ENCODE measurements at regions not wholly inside any gene's neighbourhood (a gene's known extent, or its start where the extent isn't known, plus 50 kb on each side); places are given as distances from the start of the nearest gene placed in this dataset.

DNA sequence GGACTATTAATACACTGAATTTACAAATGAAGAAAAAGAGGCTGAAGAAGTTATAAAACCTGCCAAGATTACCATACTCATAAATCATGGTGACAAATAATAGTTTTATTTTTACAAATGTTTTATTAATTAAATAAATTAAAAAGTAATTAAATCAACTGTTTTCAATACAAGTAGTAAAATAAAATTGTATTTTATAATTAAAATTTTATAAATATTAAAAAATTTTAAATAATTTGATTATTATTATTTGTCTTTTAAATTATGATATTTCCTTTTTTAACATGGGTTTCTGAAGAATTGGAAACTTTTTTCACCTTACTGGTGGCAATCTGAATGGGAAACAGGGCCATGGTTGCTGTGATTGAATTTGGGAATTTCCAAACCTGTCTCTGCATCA is 177.3 kb upstream of the TSHZ2 start:
- no peaks in the 10 kb centered on the region for H3K36me3 ChIP-seq
- DNase-seq (ENCODE audit: low read depth in 1 of 2, low spot score in 1 of 2): no peak
- H3K4me3 ChIP-seq: no peak overlapping the region
- no peaks in the 10 kb centered on the region for H3K27me3 ChIP-seq
- H3K27ac ChIP-seq: no peak overlapping the region
- TF ChIP-seq, protein P1, sequence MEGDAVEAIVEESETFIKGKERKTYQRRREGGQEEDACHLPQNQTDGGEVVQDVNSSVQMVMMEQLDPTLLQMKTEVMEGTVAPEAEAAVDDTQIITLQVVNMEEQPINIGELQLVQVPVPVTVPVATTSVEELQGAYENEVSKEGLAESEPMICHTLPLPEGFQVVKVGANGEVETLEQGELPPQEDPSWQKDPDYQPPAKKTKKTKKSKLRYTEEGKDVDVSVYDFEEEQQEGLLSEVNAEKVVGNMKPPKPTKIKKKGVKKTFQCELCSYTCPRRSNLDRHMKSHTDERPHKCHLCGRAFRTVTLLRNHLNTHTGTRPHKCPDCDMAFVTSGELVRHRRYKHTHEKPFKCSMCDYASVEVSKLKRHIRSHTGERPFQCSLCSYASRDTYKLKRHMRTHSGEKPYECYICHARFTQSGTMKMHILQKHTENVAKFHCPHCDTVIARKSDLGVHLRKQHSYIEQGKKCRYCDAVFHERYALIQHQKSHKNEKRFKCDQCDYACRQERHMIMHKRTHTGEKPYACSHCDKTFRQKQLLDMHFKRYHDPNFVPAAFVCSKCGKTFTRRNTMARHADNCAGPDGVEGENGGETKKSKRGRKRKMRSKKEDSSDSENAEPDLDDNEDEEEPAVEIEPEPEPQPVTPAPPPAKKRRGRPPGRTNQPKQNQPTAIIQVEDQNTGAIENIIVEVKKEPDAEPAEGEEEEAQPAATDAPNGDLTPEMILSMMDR (IDR thresholded peaks at IDR 0.05; ENCODE audit: low read depth, low read length): no peak
- no peaks in the 10 kb centered on the region for H3K9me3 ChIP-seq (ENCODE audit: low read depth)
- H3K4me1 ChIP-seq (ENCODE audit: low read depth): no peaks in the 10 kb centered on the region

DNA sequence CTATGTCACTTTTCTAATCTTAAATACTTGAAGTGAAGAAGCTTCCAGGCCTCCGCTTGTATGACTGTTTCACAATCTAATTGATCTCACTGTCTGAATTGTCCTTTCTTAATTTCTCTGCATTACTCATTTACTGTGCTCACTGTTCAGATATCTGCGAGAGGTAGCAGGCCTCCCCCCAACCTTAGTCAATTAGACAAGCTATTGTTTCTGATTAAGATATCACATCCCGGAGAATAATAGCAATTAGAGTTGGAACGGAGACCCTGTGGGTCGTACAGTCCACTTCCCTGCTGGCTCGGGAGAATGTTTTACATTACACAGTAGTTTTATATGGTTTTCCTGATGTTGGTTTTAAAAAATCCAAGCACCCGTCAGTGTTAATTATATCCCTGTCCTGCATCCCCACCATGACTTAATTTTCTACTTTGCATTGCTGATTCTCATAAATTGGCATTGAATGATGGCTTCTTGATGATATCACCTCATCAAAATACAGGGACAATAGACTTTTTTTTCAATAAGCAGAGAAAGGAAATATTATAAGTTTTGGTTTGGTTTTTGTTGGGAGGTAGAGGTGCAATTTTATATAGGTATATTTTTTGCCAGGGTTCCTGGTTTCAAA is 178.7 kb upstream of the TSHZ2 start:
- no peak for DNase-seq (ENCODE audit: low read depth in 1 of 2, low spot score in 1 of 2)

DNA sequence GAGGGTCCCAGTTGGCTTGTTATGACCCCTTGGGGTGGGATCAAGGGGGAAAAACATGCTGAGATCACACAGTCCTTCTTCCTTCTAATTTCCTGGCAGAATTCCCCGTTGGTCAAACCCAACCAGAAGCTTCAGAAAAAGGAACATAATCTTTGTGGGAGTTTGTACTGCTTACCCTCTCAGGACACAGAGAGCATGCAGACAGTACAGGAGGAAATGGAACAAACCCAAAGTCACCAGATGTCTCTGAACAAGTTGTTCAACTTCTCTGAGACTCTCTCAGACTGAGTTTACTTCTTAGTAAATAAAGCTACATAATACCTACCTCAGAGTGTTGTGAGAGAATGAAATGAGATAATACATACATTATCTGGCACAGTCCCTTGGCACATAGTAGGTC is 181.1 kb upstream of the TSHZ2 start:
- H3K27me3 ChIP-seq: no peaks in the 10 kb centered on the region
- TF ChIP-seq, protein P1 (IDR thresholded peaks at IDR 0.05; ENCODE audit: low read depth, low read length): no peak
- no peak overlapping the region for H3K4me3 ChIP-seq
- DNase-seq (ENCODE audit: low read depth in 1 of 2, low spot score in 1 of 2): no peak
- H3K27ac ChIP-seq: no peak overlapping the region
- no peaks in the 10 kb centered on the region for H3K4me1 ChIP-seq (ENCODE audit: low read depth)
- H3K36me3 ChIP-seq: no peaks in the 10 kb centered on the region
- H3K9me3 ChIP-seq (ENCODE audit: low read depth): no peaks in the 10 kb centered on the region

More for the DNA sequence above, 178.7 kb upstream of the TSHZ2 start:
- no peaks in the 10 kb centered on the region for H3K36me3 ChIP-seq
- no peaks in the 10 kb centered on the region for H3K27me3 ChIP-seq
- TF ChIP-seq, protein P1 (IDR thresholded peaks at IDR 0.05; ENCODE audit: low read depth, low read length): no peak
- H3K9me3 ChIP-seq (ENCODE audit: low read depth): no peaks in the 10 kb centered on the region
- H3K27ac ChIP-seq: no peak overlapping the region
- no peak overlapping the region for H3K4me3 ChIP-seq
- H3K4me1 ChIP-seq (ENCODE audit: low read depth): no peaks in the 10 kb centered on the region

DNA sequence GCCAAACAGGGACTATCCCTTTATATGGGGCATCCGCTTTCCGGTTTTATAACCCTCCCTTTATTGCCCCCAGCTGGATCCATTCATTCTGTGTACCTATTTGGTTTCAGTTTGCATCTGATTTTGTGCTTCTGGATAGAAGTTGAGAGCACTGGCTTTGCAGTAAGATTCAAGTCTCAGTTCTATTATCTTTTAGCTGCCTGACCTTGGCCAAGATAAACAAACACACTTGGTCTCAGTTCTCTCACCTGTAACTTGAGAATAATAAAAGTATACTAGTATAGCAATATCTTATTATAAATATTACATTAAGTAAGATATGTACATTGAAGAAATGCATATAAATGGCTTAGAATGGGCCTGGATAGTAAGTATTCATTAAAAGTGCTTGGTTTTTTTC is 182.4 kb upstream of the TSHZ2 start:
- TF ChIP-seq, protein P1 (IDR thresholded peaks at IDR 0.05; ENCODE audit: low read depth, low read length): no peak
- H3K27me3 ChIP-seq: no peaks in the 10 kb centered on the region
- no peak for DNase-seq (ENCODE audit: low read depth in 1 of 2, low spot score in 1 of 2)
- no peaks in the 10 kb centered on the region for H3K4me1 ChIP-seq (ENCODE audit: low read depth)
- H3K27ac ChIP-seq: no peak overlapping the region
- no peak overlapping the region for H3K4me3 ChIP-seq
- H3K9me3 ChIP-seq (ENCODE audit: low read depth): no peaks in the 10 kb centered on the region
- H3K36me3 ChIP-seq: no peaks in the 10 kb centered on the region

DNA sequence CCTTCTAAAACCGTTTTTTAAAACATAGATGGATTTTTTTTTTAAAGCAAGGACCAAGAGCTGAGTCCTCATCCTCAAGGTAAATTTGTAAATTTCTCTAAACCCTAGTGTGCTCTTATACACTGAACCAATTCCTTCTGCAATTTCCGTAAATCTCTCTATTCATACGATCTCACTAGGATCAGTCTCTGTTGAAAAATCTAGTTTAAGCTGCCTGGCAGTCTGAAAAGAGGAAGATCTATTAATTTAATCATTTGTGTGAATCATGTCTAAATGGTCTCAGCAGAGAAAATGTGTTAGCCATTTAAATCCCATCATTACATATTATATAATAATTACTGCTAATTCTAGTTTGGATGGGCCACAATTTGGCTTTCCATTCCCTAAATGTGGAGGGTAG is 184.2 kb upstream of the TSHZ2 start:
- Histone ChIP-seq H3K27ac (no peak overlapping the region), H3K27me3 (no peaks in the 10 kb centered on the region), H3K36me3 (no peaks in the 10 kb centered on the region), H3K4me3 (no peak overlapping the region), H3K9me3 (ENCODE audit: low read depth) (no peaks in the 10 kb centered on the region), H3K4me1 (ENCODE audit: low read depth) (no peaks in the 10 kb centered on the region)
- DNase-seq (ENCODE audit: low read depth in 1 of 2, low spot score in 1 of 2): no peak
- TF ChIP-seq, protein P1 (IDR thresholded peaks at IDR 0.05; ENCODE audit: low read depth, low read length): no peak

All from cardiac muscle cell (in vitro differentiated cells and primary cell).